ENCODE measurements at regions not wholly inside any gene's neighbourhood (a gene's known extent, or its start where the extent isn't known, plus 50 kb on each side); places are given as distances from the start of the nearest gene placed in this dataset.

DNA sequence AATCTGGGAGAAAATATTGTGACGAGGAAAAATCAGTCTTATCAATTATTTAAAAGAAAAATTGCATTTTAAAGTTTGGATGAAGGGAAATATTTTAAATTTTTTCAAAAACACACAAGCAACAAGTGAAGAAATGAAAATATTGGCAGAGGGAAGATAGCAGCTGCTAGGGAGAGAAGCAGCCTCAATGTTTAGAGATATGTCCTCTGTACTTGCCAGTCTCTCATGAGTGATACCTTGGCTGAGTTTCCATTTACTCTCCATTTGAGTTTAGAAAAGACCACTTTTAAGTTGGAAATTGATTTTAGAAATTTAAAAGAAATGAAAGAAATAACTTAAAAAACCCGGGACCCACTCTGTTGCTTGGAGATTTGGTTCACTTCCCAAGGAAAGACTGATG lies 88.6 kb upstream of the DBX1 start:
- no peak for ATAC-seq
- Histone ChIP-seq H3K27ac (no peak overlapping the region), H3K4me3 (no peak overlapping the region), H3K36me3 (replicated peaks in 1 of 2; ENCODE audit: insufficient read depth in 1 of 2, low read depth in 2 of 2) (no peaks in the 10 kb centered on the region), H3K27me3 (no peaks in the 10 kb centered on the region), H3K9me3 (no peaks in the 10 kb centered on the region), H3K4me1 (peaks cover 14% of the 10 kb centered on the region)
- intact Hi-C loops (cut with DNase I), result no loop called here
- WGBS, 2 donors, result 69% methylated on average over 2 of the region's 2 CpGs
- no peak for TF ChIP-seq POLR2A (IDR thresholded peaks at IDR 0.05)
- TF ChIP-seq, protein P1, sequence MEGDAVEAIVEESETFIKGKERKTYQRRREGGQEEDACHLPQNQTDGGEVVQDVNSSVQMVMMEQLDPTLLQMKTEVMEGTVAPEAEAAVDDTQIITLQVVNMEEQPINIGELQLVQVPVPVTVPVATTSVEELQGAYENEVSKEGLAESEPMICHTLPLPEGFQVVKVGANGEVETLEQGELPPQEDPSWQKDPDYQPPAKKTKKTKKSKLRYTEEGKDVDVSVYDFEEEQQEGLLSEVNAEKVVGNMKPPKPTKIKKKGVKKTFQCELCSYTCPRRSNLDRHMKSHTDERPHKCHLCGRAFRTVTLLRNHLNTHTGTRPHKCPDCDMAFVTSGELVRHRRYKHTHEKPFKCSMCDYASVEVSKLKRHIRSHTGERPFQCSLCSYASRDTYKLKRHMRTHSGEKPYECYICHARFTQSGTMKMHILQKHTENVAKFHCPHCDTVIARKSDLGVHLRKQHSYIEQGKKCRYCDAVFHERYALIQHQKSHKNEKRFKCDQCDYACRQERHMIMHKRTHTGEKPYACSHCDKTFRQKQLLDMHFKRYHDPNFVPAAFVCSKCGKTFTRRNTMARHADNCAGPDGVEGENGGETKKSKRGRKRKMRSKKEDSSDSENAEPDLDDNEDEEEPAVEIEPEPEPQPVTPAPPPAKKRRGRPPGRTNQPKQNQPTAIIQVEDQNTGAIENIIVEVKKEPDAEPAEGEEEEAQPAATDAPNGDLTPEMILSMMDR (IDR thresholded peaks at IDR 0.05), result no peak
- no peak for DNase-seq

DNA sequence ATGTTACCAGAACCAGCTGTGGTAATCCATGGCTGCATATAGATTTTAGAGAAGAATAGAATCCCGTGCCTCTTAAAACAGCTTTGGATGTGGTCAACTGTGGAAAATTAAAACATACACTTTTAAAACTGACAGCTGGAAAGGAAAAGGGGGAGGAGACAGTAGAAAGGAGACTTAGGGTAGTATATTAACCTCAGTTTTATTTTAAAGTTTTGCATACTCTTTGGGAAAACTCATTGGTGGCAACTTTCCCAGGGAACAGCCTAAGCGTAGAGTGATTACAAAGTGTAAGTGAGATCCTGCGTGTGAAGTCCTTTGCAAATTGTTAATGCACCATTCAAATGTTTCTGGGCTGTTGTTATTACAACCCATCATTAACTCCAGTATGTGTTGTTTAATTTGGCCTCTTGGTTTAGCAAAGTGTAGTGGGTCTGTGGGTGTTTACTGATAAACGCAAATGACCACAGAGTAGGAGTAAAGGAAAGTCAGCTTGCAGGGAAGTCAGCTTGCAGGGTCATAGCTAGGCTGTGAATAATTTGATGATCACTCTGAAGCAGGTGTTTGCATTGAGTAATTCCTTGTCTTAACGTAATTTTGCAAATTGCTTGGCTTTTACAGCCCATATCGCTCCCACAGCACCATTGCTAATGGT lies 88.0 kb upstream of the DBX1 start:
- Histone ChIP-seq H3K27me3 (no peaks in the 10 kb centered on the region), H3K36me3 (replicated peaks in 1 of 2; ENCODE audit: insufficient read depth in 1 of 2, low read depth in 2 of 2) (no peaks in the 10 kb centered on the region), H3K4me3 (no peak overlapping the region), H3K4me1 (peaks cover 14% of the 10 kb centered on the region), H3K27ac (no peak overlapping the region), H3K9me3 (no peaks in the 10 kb centered on the region)
- WGBS, 2 donors, result 51 to 56% methylated on average over 6 of the region's 6 CpGs
- TF ChIP-seq POLR2A (IDR thresholded peaks at IDR 0.05), result no peak
- TF ChIP-seq, protein P1 (IDR thresholded peaks at IDR 0.05), result no peak
- DNase-seq (no peak), ATAC-seq (no peak)
- intact Hi-C loops (cut with DNase I), result no loop called here

DNA sequence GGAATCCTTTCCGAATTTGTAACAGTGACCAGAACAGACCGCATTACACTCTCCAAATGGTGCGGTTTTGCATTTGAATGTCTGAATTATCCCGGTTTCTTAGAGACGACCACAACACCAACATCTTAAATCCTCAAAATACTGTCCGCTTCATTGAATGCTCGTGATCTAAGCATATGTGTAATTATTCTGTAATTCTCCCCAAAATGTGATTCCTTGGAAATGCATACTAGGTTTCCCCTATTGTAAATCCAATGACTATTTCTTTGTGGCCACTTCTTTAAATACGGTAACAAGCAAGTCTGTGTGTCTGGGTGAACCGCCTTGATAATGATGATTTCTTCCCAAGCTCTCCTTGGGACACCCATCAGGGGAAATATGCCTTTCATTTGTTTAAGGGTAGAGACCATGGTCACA lies 87.3 kb upstream of the DBX1 start:
- no peak overlapping the region for H3K27ac ChIP-seq
- no peak overlapping the region for H3K4me3 ChIP-seq
- 72 to 74% methylated on average over 9 of the region's 9 CpGs for WGBS, 2 donors
- H3K27me3 ChIP-seq, result no peaks in the 10 kb centered on the region
- intact Hi-C loops (cut with DNase I), result no loop called here
- H3K9me3 ChIP-seq, result no peaks in the 10 kb centered on the region
- H3K36me3 ChIP-seq (replicated peaks in 1 of 2; ENCODE audit: insufficient read depth in 1 of 2, low read depth in 2 of 2), result no peaks in the 10 kb centered on the region
- ATAC-seq, result no peak
- no peak for TF ChIP-seq POLR2A (IDR thresholded peaks at IDR 0.05)
- TF ChIP-seq, protein P1 (IDR thresholded peaks at IDR 0.05), result no peak
- no peak for DNase-seq
- H3K4me1 ChIP-seq, result peaks cover 14% of the 10 kb centered on the region

DNA sequence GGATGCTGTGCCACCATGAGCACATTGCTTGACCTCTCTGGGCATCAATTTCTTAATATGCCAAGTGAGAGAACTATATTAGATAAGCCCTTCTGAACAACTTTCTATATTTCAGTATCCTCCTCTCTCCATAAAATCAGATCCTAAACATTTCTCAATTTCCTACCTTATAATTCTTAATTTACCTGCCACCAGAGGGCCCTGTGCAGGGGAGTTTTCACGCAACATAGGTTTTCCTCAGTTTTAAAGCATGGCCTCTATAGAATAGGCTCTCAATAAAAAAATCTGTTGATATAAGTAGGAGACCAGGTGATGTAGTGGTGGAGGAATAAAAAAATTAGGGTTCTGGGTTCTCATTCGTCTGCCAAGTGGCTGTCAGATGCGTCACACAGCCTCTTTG lies 83.7 kb upstream of the DBX1 start:
- no peak for TF ChIP-seq POLR2A (IDR thresholded peaks at IDR 0.05)
- TF ChIP-seq, protein P1 (IDR thresholded peaks at IDR 0.05), result no peak
- intact Hi-C loops (cut with DNase I), result no loop called here
- Histone ChIP-seq H3K27me3 (no peaks in the 10 kb centered on the region), H3K4me3 (no peak overlapping the region), H3K4me1 (no peaks in the 10 kb centered on the region), H3K27ac (no peak overlapping the region), H3K36me3 (replicated peaks in 1 of 2; ENCODE audit: insufficient read depth in 1 of 2, low read depth in 2 of 2) (no peaks in the 10 kb centered on the region), H3K9me3 (no peaks in the 10 kb centered on the region)
- DNase-seq, result no peak
- 71 to 75% methylated on average over 3 of the region's 3 CpGs for WGBS, 2 donors
- no peak for ATAC-seq

DNA sequence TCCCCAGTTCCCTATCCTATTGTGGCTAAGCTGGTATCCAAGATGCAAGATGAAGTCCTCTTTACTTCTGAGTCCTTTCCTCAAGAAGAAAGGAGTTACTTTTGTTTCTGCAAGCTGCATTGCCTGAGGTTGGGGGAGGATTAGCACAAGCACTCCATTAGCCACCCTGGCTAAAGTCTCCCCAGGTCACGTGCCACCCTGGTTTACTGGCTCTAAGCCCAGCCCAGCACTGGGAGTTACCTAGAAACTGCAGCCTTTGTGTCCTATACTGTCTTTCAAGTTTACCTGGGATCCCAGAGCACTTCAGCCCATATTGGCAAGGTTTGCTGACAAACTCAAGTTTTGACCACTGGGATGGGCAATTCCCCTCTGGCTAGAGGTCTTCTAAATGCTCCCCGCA lies 78.4 kb upstream of the DBX1 start:
- peak; percentile 16 to 54 (median 33) for DNase-seq

More for the DNA sequence above, 78.4 kb upstream of the DBX1 start:
- H3K4me3 ChIP-seq, result no peak overlapping the region
- H3K36me3 ChIP-seq (replicated peaks in 1 of 2; ENCODE audit: insufficient read depth in 1 of 2, low read depth in 2 of 2), result no peaks in the 10 kb centered on the region
- no peaks in the 10 kb centered on the region for H3K27me3 ChIP-seq
- intact Hi-C loops (cut with DNase I), result no loop called here
- H3K4me1 ChIP-seq, result no peaks in the 10 kb centered on the region
- H3K27ac ChIP-seq, result no peak overlapping the region
- 31% methylated on average over 2 of the region's 2 CpGs; no CpG with 5 or more reads in 1 of the 2 donors for WGBS, 2 donors
- no peaks in the 10 kb centered on the region for H3K9me3 ChIP-seq
- no peak for TF ChIP-seq POLR2A (IDR thresholded peaks at IDR 0.05)
- TF ChIP-seq, protein P1 (IDR thresholded peaks at IDR 0.05), result no peak
- peak; percentile 47 for ATAC-seq

Data from body of pancreas (tissue), 4 donors.